ENCODE measurements at regions not wholly inside any gene's neighbourhood (a gene's known extent, or its start where the extent isn't known, plus 50 kb on each side); places are given as distances from the start of the nearest gene placed in this dataset.

DNA sequence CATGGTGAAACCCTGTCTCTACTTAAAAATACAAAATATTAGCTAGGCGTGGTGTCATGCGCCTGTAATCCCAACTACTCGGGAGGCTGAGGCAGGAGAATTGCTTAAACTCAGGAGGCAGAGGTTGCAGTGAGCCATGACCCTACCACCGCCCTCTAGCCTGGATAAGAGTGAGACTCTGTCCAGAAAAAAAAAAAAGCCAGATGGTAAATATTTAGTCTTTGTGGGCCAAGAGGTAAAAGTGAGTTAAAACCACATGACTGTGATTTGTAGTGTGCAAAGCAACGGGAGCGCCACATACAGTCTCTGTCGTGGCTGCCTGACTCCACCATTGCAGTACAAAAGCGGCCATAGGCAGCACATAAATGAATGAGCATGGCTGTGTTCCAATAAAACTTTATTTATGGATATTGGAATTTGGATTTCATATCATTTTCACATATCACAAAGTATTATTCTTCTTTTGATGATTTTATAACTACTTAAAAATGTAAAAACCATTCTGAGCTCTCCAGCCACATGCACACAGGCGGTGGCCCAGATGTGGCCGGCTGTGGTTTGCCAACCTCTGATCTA, 51.8 kb upstream of the CASZ1 start:
- H3K4me1 ChIP-seq (ENCODE audit: low read depth, poor library complexity, severe bottlenecking) = no peaks in the 10 kb centered on the region
- H3K4me2 ChIP-seq = no peak overlapping the region
- no peak overlapping the region for H3K4me3 ChIP-seq (IDR thresholded peaks at IDR 0.05; ENCODE audit: insufficient read depth, low read depth, low read length)
- H2AFZ ChIP-seq (ENCODE audit: low read depth) = no peak overlapping the region
- no peak overlapping the region for H3K27ac ChIP-seq
- peaks cover 89% of the 10 kb centered on the region for H3K27me3 ChIP-seq (ENCODE audit: insufficient read depth, low read depth)
- no peaks in the 10 kb centered on the region for H3K36me3 ChIP-seq (ENCODE audit: insufficient read depth)
- TF ChIP-seq, protein P1, sequence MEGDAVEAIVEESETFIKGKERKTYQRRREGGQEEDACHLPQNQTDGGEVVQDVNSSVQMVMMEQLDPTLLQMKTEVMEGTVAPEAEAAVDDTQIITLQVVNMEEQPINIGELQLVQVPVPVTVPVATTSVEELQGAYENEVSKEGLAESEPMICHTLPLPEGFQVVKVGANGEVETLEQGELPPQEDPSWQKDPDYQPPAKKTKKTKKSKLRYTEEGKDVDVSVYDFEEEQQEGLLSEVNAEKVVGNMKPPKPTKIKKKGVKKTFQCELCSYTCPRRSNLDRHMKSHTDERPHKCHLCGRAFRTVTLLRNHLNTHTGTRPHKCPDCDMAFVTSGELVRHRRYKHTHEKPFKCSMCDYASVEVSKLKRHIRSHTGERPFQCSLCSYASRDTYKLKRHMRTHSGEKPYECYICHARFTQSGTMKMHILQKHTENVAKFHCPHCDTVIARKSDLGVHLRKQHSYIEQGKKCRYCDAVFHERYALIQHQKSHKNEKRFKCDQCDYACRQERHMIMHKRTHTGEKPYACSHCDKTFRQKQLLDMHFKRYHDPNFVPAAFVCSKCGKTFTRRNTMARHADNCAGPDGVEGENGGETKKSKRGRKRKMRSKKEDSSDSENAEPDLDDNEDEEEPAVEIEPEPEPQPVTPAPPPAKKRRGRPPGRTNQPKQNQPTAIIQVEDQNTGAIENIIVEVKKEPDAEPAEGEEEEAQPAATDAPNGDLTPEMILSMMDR (conservative IDR thresholded peaks at IDR 0.05; ENCODE audit: low read depth, low read length) = no peak
- H3K9ac ChIP-seq = no peak overlapping the region
- no peaks in the 10 kb centered on the region for H4K20me1 ChIP-seq (ENCODE audit: insufficient read depth)
- H3K79me2 ChIP-seq (ENCODE audit: insufficient read depth, low read depth) = no peaks in the 10 kb centered on the region

DNA sequence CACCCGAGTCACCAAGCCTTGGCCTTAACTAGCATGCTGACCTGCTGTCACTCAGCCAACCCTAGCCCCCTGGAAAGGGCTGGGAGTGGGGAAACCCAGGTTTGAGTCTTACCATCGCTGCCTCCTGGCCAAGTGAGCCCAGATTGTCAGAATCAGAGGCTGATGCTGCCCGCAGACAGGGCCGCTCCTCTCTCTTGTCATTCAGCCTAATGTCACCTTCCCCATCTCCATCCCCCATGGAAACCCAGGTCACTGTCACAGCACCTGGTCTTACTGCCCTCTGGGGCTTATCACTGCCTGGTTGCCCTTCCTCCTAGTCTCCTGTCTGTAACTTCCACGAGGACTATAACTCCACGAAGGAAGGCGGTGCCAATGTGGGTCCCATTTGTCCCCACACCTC, 53.6 kb upstream of the CASZ1 start:
- Histone ChIP-seq H4K20me1 (ENCODE audit: insufficient read depth) (no peaks in the 10 kb centered on the region), H3K27ac (no peak overlapping the region), H3K27me3 (ENCODE audit: insufficient read depth, low read depth) (peaks cover 95% of the 10 kb centered on the region), H2AFZ (ENCODE audit: low read depth) (no peak overlapping the region), H3K4me3 (IDR thresholded peaks at IDR 0.05; ENCODE audit: insufficient read depth, low read depth, low read length) (no peak overlapping the region), H3K4me1 (ENCODE audit: low read depth, poor library complexity, severe bottlenecking) (no peaks in the 10 kb centered on the region), H3K4me2 (no peak overlapping the region), H3K79me2 (ENCODE audit: insufficient read depth, low read depth) (no peaks in the 10 kb centered on the region), H3K36me3 (ENCODE audit: insufficient read depth) (no peaks in the 10 kb centered on the region), H3K9ac (no peak overlapping the region)
- TF ChIP-seq, protein P1 (conservative IDR thresholded peaks at IDR 0.05; ENCODE audit: low read depth, low read length) = no peak

DNA sequence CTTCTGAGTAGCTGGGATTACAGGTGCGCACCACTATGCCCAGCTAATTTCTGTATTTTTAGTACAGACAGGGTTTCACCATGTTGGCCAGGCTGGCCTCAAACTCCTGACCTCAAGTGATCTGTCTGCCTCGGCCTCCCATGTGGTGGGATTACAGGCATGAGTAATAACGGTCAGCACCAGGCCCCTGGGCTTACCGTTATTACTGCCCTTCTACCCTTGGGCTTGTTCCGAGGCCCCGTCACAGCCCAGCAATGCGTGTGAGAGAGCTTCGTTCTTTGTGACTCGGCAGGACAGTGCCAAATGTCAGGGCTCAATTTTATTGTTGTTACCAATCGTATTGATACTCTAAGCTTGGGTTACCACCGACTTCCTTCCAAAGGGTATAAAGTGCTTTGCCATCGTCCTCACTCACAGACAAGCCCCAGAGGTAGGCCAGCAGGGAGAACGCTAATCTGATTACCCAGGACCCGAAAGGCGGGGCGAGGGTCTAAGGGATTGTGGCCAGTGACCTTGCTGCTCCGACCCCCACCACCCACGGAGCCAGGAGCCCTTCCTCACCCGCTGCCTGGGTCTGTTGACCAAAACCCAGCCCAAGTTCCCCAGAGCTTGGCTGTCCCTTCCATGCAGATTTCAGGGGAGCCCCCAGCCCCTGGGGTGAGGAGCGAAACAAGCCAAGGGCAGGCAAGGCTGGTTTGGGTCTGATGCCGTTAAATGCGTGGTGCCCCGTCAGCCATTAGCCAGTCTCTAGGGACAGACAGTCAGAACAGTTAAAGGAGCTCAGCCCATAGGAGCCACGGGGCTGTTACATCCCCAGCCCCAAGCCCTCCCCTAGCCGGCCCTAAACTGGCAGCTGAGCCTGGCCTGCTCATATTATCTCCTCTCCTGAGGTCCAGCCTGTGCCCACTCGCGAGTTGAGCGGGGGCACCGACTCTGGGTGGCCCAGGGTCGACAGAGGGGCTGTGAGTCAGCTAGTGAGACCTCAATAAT, 54.9 kb upstream of the CASZ1 start:
- Histone ChIP-seq H3K36me3 (ENCODE audit: insufficient read depth) (no peaks in the 10 kb centered on the region), H3K9ac (no peak overlapping the region), H3K79me2 (ENCODE audit: insufficient read depth, low read depth) (no peaks in the 10 kb centered on the region), H3K4me1 (ENCODE audit: low read depth, poor library complexity, severe bottlenecking) (no peaks in the 10 kb centered on the region), H2AFZ (ENCODE audit: low read depth) (no peak overlapping the region), H3K27ac (no peak overlapping the region), H4K20me1 (ENCODE audit: insufficient read depth) (no peaks in the 10 kb centered on the region), H3K4me2 (no peak overlapping the region), H3K4me3 (IDR thresholded peaks at IDR 0.05; ENCODE audit: insufficient read depth, low read depth, low read length) (no peak overlapping the region), H3K27me3 (ENCODE audit: insufficient read depth, low read depth) (peaks cover 98% of the 10 kb centered on the region)
- TF ChIP-seq, protein P1 (conservative IDR thresholded peaks at IDR 0.05; ENCODE audit: low read depth, low read length) = no peak

DNA sequence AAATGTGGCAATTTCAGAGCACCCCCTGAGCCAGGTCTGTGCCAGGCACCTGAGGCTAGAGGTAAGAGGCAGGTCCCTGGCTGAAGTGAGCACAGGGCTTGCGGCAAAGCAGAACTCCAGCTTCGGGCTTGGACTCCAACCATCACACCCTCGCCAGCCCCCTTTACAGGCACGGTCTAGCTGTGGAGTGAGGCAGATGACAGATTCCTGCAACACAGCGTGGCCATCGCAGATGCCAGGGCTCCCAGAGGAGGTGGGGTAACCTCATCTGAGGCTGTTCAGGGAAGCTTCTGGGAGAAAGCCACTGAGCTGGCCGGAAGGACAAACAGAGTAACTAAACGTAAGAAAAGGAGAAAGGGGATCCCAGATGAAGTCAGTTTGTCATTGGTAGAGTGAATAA, 55.6 kb upstream of the CASZ1 start:
- Histone ChIP-seq H3K36me3 (ENCODE audit: insufficient read depth) (no peaks in the 10 kb centered on the region), H3K27ac (no peak overlapping the region), H3K27me3 (ENCODE audit: insufficient read depth, low read depth) (peaks cover 98% of the 10 kb centered on the region), H3K4me1 (ENCODE audit: low read depth, poor library complexity, severe bottlenecking) (no peaks in the 10 kb centered on the region), H3K79me2 (ENCODE audit: insufficient read depth, low read depth) (no peaks in the 10 kb centered on the region), H4K20me1 (ENCODE audit: insufficient read depth) (no peaks in the 10 kb centered on the region), H3K4me3 (IDR thresholded peaks at IDR 0.05; ENCODE audit: insufficient read depth, low read depth, low read length) (no peak overlapping the region), H3K9ac (no peak overlapping the region), H2AFZ (ENCODE audit: low read depth) (no peak overlapping the region), H3K4me2 (no peak overlapping the region)
- TF ChIP-seq, protein P1 (conservative IDR thresholded peaks at IDR 0.05; ENCODE audit: low read depth, low read length) = no peak

Data from KMS-11 (cell line).